Activated T-cell treated with anti-CD3 and anti-CD28 coated beads, Interleukin-2, amount 50 U/mL, for 72 hours (primary cell): ENCODE measurements at regions not wholly inside any gene's neighbourhood (a gene's known extent, or its start where the extent isn't known, plus 50 kb on each side); places are given as distances from the start of the nearest gene placed in this dataset.

ENCODE experiments used
- ATAC-seq, 2 donors: fragments of 150-1000 bp; cut with Tn5 transposase; replicated peaks in 1 of 2; 2 replicates each; pipeline ENCODE4 v1.10.0; 2021; ENCODE audit warnings: moderate library complexity in 2 of 2, mild to moderate bottlenecking in 1 of 2
- DNase-seq, 2 donors: peaks; one replicate each; pipeline ENCODE4 v3.0.0; 2021 to 2022; ENCODE audit warnings: mixed read lengths in 1 of 2
- H3K27ac Mint-ChIP-seq: one replicate; pipeline ENCODE4 v1.8.0; 2022; ENCODE audit warnings: mild to moderate bottlenecking, moderate library complexity, mixed read lengths
- H3K27me3 Mint-ChIP-seq: one replicate; pipeline ENCODE4 v1.8.0; 2022; ENCODE audit warnings: low read depth, mixed read lengths
- H3K36me3 Mint-ChIP-seq, 2 donors: one replicate each; pipeline ENCODE4 v1.8.0; 2022; ENCODE audit warnings: mixed read lengths in 2 of 2, mild to moderate bottlenecking in 1 of 2; ENCODE audit not compliant: insufficient read depth in 2 of 2
- H3K4me1 Mint-ChIP-seq: one replicate; pipeline ENCODE4 v1.8.0; 2022; ENCODE audit warnings: low read depth, mixed read lengths
- H3K4me3 Mint-ChIP-seq, 2 donors: one replicate each; pipeline ENCODE4 v1.8.0; 2022; ENCODE audit warnings: mild to moderate bottlenecking in 2 of 2, mixed read lengths in 2 of 2, moderate library complexity in 2 of 2
- H3K9me3 Mint-ChIP-seq, 2 donors: one replicate each; pipeline ENCODE4 v1.8.0; 2022; ENCODE audit warnings: mixed read lengths in 2 of 2

DNA sequence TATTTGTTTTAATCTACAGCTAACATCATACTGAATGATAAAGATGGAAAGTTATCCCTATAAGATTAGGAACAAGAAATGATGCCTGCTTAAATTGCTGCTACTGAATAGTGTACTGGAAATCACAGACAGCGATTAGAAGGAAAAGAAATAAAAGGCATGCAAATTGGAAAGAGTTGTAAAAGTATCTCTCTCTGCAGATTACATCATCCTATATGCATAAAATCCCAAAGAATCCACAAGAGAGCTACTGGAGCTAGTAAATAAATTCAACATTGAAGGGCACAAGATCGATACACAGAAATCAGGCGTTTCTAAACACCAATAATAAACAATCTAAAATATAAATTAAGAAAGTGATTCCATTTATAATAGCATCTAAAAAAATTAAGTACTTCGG lies 75.3 kb upstream of the SIMC1 start:
- ATAC-seq = no peak
- H3K4me1 Mint-ChIP-seq = no peaks in the 10 kb centered on the region
- no peak overlapping the region for H3K27ac Mint-ChIP-seq
- DNase-seq = no peak
- peaks cover 37% of the 10 kb centered on the region for H3K27me3 Mint-ChIP-seq
- H3K36me3 Mint-ChIP-seq = no peaks in the 10 kb centered on the region
- H3K9me3 Mint-ChIP-seq = no peaks in the 10 kb centered on the region
- no peak overlapping the region for H3K4me3 Mint-ChIP-seq

DNA sequence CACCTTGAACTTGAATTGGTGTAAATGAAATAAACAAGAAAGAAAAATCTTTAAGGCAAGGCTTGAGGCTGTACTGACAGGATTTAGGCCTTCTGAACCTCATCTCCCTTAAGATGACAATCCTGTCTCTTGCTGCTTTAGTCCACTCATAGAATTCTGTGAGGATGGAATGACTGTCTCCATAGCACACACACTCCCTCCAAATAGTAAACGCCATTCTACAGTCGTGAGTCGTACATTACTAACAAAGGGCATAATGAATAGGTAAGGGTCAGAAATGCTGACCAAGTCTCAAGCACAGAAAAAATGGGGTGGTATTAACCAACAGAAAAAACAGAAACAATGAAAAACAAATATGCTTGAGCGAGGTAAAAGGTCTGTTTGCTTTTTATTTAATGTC lies 71.8 kb upstream of the SIMC1 start:
- no peaks in the 10 kb centered on the region for H3K4me1 Mint-ChIP-seq
- ATAC-seq (no peak), DNase-seq (no peak)
- H3K27me3 Mint-ChIP-seq = peaks cover 35% of the 10 kb centered on the region
- H3K4me3 Mint-ChIP-seq = no peak overlapping the region
- no peaks in the 10 kb centered on the region for H3K36me3 Mint-ChIP-seq
- H3K27ac Mint-ChIP-seq = no peak overlapping the region
- no peaks in the 10 kb centered on the region for H3K9me3 Mint-ChIP-seq

DNA sequence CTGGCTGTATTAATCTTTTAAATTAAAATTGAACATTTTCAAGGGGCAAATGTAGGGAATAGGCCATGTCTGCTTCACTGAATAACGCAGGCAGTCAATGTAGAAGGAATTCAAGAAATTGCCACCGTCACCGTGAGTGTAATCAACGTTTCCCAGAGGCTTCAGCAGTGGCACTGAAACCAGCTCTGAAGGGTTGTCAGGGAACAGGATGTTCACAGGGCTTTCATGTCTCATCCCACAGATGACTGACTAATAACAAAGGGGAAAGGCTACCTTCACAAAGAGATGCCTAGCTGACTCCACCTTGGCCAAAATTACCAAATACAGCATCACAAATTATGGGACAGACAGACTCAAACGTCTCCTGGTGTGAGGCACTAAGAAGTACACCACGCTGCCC lies 70.4 kb upstream of the SIMC1 start:
- H3K9me3 Mint-ChIP-seq = no peaks in the 10 kb centered on the region
- ATAC-seq = no peak
- H3K4me3 Mint-ChIP-seq = no peak overlapping the region
- no peaks in the 10 kb centered on the region for H3K36me3 Mint-ChIP-seq
- H3K4me1 Mint-ChIP-seq = no peaks in the 10 kb centered on the region
- H3K27me3 Mint-ChIP-seq = peaks cover 32% of the 10 kb centered on the region
- H3K27ac Mint-ChIP-seq = no peak overlapping the region
- no peak for DNase-seq

DNA sequence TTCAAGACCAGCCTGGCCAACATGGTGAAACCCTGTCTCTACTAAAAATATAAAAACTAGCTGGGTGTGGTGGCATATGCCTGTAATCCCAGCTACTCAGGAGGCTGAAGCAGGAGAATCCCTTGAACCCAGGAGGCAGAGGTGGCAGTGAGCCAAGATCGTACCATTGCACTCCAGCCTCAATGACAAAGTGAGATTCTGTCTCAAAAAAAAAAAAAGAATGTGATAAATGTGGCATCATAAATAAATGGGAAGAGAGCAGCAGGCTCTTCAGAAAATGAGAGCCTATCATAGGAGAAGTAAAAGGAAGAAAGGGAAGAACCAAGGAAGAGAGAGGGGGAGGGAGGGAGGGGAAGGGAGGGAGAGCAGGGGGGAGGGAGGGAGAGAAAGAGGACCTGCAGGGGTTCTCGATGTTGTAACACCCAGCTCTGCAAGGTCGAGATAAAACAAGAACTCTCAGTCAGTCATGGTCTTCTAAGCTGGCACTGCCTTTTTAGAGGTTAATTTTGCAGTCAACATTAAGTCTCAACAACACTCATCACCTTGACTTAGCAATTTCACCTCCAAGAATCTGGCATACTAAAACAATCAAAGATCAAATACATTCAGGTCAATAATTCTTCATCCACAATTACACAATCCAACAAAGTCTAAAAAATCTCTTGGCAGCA lies 68.7 kb upstream of the SIMC1 start:
- no peaks in the 10 kb centered on the region for H3K36me3 Mint-ChIP-seq
- ATAC-seq (no peak), DNase-seq (no peak)
- peaks cover 20% of the 10 kb centered on the region for H3K27me3 Mint-ChIP-seq
- no peaks in the 10 kb centered on the region for H3K4me1 Mint-ChIP-seq
- H3K4me3 Mint-ChIP-seq = no peak overlapping the region
- no peak overlapping the region for H3K27ac Mint-ChIP-seq
- no peaks in the 10 kb centered on the region for H3K9me3 Mint-ChIP-seq

DNA sequence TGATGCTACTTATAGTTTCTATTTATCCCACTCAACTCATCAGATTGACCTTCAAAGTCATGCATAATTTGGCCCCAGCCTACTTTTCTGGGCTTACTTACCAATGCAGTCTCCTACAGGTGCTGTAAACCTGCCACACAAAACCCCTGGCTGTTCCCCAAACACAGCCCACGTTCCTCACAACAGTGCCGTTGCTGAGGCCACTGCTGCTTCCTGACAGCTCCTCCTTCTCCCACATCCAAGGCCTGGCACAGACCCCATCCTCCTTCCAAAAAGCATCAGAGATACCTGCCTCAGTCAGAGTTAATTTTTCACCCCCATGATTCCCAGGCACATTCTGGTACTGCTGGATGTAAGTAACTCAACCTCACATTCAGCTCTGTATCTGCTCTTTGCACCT lies 68.1 kb upstream of the SIMC1 start:
- ATAC-seq (no peak), DNase-seq (no peak)
- H3K4me3 Mint-ChIP-seq = no peak overlapping the region
- H3K27me3 Mint-ChIP-seq = peaks cover 20% of the 10 kb centered on the region
- H3K36me3 Mint-ChIP-seq = no peaks in the 10 kb centered on the region
- no peaks in the 10 kb centered on the region for H3K9me3 Mint-ChIP-seq
- no peak overlapping the region for H3K27ac Mint-ChIP-seq
- H3K4me1 Mint-ChIP-seq = no peaks in the 10 kb centered on the region

DNA sequence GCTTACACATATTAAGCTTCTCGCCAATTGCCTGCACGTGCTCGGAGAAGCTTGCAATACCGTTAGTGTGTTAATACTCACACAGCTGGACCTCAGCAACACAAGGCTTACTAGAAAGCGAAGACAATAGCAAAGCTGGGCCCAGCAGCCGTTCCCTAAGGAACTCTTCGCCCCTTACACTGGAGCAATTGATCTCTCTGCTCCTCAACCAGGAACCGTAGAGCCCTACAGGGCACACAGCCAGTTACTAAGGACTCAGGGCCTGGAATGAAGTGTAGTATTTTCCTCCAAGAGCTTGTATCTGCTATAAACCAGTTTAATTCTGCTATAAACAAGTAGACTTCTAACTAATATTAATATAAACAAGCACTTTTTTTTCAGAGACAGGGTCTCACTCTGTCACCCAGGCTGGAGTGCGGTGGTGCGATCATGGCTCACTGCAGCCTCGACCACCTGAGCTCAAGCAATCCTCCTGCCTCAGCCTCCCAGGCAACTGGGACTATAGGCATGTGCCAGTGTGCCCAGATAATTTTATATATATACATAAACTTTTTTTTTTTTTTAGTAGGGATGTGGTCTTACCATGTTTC lies 67.0 kb upstream of the SIMC1 start:
- H3K27me3 Mint-ChIP-seq = peaks cover 18% of the 10 kb centered on the region
- H3K9me3 Mint-ChIP-seq = no peaks in the 10 kb centered on the region
- ATAC-seq = no peak

DNA sequence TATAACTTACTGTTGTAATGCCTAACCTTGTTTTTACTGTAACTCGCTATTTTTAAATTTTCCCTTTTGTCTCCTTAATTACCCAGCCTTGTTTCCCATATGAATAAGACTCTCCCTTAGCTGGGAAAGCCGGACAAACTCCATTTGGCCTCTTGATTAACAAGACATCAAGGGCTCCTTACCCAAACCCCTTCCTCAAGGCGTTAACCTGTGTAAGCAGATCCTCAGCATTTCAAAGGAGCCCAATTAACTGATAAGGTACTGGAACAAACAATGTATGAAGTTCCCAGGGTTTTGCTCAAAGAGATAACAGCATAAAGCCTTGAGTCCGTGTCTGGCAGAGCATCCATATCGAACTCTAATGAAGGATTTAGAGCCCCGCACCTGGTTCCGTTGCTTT lies 66.0 kb upstream of the SIMC1 start:
- Mint-ChIP-seq H3K27ac (no peak overlapping the region), H3K9me3 (no peaks in the 10 kb centered on the region), H3K4me3 (no peak overlapping the region), H3K27me3 (peaks cover 25% of the 10 kb centered on the region), H3K4me1 (no peaks in the 10 kb centered on the region), H3K36me3 (no peaks in the 10 kb centered on the region)
- ATAC-seq (no peak), DNase-seq (no peak)

More for the DNA sequence above, 67.0 kb upstream of the SIMC1 start:
- Mint-ChIP-seq H3K27ac (no peak overlapping the region), H3K4me3 (no peak overlapping the region), H3K4me1 (no peaks in the 10 kb centered on the region), H3K36me3 (no peaks in the 10 kb centered on the region)
- no peak for DNase-seq

DNA sequence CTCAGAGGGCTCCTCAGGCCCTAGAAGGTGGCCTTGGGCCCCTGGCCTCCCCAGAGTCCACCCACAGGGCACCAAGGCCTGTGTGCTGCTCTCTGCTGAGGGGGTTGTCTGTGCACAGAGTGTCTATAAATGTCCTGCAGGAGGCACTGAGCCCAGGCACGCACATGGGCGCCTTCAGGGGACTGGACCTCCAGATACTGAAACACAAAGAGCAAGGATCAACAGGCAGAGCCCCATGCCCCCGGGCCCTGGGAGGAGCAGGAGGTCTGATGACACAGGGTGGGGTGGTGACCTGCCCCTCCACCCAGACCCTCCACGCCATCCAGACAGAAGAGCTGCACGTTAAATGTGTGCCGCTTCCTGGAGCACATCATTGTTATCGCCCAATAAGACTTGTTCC lies 64.6 kb upstream of the SIMC1 start:
- Mint-ChIP-seq H3K9me3 (no peaks in the 10 kb centered on the region), H3K4me1 (no peaks in the 10 kb centered on the region), H3K36me3 (no peaks in the 10 kb centered on the region), H3K4me3 (no peak overlapping the region), H3K27me3 (peaks cover 34% of the 10 kb centered on the region), H3K27ac (no peak overlapping the region)
- no peak for DNase-seq
- no peak for ATAC-seq

DNA sequence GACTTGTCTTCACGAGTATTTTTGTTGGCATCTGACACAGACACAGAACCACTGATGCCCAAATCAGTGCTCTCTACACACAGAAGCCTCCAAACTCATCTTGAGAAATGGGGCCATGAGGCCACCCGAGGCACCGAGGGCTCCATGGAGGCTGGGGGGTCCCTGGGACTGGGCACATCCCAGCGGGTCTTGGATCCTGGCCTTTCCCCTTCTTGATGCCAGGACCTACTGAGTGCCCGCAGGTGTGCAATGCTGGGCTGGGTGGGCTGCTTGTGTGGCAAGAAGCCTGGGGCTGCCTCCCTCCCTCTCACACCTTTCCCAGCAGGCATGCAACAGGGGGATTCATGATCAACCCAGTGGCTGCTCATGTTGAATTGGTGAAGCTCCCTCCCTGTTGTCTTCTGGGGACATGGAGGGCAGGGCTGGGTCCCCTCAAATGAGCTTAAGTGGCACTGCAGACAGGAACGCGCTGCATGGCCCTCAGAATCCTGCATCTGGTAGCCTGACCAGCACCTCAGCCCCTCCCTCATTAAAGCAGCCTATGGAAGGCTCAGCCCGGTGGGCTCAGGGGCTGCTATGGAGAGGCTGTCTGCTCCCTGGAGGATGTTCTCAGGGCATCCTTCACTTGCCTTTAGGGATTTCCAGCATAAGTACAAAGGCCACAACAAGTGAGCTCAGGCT lies 63.7 kb upstream of the SIMC1 start:
- no peaks in the 10 kb centered on the region for H3K9me3 Mint-ChIP-seq
- no peak overlapping the region for H3K27ac Mint-ChIP-seq
- H3K27me3 Mint-ChIP-seq = peaks cover 41% of the 10 kb centered on the region
- no peaks in the 10 kb centered on the region for H3K36me3 Mint-ChIP-seq
- DNase-seq = no peak
- no peak for ATAC-seq
- no peaks in the 10 kb centered on the region for H3K4me1 Mint-ChIP-seq
- no peak overlapping the region for H3K4me3 Mint-ChIP-seq

DNA sequence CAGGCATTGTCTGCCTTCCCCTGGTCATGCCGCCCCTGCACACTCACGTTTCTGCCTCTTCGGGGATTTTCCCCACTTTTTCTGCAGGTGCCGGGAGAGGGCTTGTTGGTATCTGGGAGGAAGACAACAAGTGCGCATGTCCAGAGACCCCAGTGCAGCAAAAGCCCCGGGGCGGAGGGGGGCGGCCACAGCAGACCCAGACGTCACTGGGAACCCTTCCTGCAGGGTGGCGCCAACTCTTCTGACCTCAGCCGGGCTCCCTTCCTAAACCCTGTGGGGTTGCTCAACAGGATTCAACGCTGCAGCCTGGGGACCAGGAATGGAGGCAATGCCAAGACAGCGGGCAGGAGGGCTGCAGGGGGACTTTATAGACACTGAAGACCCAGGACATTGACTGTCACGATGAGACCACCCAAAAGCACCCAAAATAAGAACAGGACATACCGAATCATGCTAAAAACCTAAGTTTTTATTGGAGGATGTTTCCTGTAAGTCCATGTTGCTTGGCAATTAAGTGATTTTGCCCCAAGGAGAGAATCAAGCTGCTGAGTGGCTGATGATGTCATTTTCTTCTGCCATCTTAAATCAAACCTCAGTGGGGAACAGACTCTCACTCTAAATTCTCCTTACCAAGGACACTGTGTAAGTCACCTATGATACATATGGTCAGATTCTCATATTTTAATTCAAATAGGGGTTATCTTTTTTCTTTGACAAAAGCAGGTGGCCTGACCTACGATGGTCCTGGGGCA lies 62.9 kb upstream of the SIMC1 start:
- no peak for ATAC-seq
- Mint-ChIP-seq H3K27me3 (peaks cover 49% of the 10 kb centered on the region), H3K4me3 (no peak overlapping the region), H3K27ac (no peak overlapping the region), H3K4me1 (no peaks in the 10 kb centered on the region), H3K9me3 (no peaks in the 10 kb centered on the region), H3K36me3 (no peaks in the 10 kb centered on the region)
- DNase-seq = no peak

DNA sequence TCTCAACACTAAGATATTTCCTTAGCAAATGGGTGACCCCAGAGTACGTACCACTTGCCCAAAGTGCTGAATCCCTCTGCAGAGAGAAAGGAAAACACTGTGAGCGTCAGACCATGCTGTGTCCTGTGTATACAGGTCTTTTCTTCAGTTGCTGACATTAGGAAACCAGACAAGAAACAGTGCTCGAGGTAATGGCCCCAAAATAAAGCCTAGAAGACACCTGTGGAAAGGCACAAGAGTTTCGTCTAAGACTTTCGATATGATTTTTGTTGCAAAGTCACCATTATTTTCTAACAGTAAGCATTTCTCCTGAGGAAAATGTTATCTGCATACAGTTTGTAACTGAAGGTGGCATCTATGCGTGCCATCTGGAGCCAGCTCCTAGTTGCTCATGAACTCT lies 62.0 kb upstream of the SIMC1 start:
- Mint-ChIP-seq H3K9me3 (no peaks in the 10 kb centered on the region), H3K27me3 (peaks cover 56% of the 10 kb centered on the region)
- no peak for ATAC-seq

DNA sequence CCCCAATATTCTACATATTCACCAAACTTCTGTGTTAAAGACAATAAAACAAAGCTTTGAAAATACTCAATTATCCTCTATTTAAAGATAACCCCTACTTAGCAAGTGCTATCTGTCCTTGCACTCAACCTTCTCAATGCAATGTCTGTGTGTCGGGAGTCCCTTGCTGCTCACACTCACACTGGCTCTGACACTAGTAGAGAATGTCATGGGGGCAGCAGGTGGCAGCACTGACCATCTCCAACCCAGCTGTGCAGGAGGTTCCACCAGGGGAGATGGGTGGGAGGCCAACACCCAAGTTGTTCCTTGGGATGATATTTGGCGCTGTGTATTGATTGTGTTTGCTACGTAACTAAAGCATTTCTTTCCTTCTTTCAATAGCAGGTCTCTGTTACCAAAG lies 59.4 kb upstream of the SIMC1 start:
- no peaks in the 10 kb centered on the region for H3K36me3 Mint-ChIP-seq
- H3K4me1 Mint-ChIP-seq = no peaks in the 10 kb centered on the region
- H3K4me3 Mint-ChIP-seq = no peak overlapping the region
- H3K27me3 Mint-ChIP-seq = peaks cover 59% of the 10 kb centered on the region
- H3K9me3 Mint-ChIP-seq = no peaks in the 10 kb centered on the region
- no peak overlapping the region for H3K27ac Mint-ChIP-seq
- DNase-seq (no peak), ATAC-seq (no peak)

More for the DNA sequence above, 62.0 kb upstream of the SIMC1 start:
- Mint-ChIP-seq H3K4me3 (no peak overlapping the region), H3K4me1 (no peaks in the 10 kb centered on the region), H3K27ac (no peak overlapping the region), H3K36me3 (no peaks in the 10 kb centered on the region)
- no peak for DNase-seq

DNA sequence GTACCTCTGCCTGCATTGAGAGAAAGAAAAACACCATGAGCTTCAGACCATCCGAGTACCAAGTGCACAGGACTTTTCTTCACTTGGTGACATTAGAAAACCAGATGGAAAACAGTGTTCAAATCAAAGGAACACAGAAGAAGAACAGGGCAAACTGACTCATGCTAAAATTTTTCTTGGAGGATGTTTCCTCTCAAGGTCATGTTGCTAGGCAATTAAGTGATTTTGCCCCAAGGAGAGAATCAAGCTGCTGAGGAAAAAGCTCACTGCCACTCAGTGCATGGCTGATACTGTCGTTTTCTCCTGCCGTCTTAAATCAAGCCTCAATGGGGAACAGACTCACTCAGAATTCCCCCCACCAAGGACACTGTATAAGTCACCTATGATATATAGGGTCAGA lies 57.9 kb upstream of the SIMC1 start:
- Mint-ChIP-seq H3K9me3 (no peaks in the 10 kb centered on the region), H3K4me1 (no peaks in the 10 kb centered on the region), H3K27ac (no peak overlapping the region), H3K4me3 (no peak overlapping the region), H3K36me3 (no peaks in the 10 kb centered on the region), H3K27me3 (peaks cover 59% of the 10 kb centered on the region)
- DNase-seq = no peak
- no peak for ATAC-seq
